ENCODE measurements at regions not wholly inside any gene's neighbourhood (a gene's known extent, or its start where the extent isn't known, plus 50 kb on each side); places are given as distances from the start of the nearest gene placed in this dataset.
"Not testable (repeated sequence)": the region's sequence is repeated elsewhere in the genome, so short reads cannot be mapped to it uniquely, and the experiment has no call there.

- no peak for DNase-seq
Measured at GRCh38 chr3:20700714-20701113, 514.7 kb upstream of the SGO1 start.

- DNase-seq = no peak
Measured at GRCh38 chr3:20698896-20699295, 512.9 kb upstream of the SGO1 start.

- DNase-seq = no peak
Measured at GRCh38 chr3:20696388-20697150, 510.6 kb upstream of the SGO1 start.

DNA sequence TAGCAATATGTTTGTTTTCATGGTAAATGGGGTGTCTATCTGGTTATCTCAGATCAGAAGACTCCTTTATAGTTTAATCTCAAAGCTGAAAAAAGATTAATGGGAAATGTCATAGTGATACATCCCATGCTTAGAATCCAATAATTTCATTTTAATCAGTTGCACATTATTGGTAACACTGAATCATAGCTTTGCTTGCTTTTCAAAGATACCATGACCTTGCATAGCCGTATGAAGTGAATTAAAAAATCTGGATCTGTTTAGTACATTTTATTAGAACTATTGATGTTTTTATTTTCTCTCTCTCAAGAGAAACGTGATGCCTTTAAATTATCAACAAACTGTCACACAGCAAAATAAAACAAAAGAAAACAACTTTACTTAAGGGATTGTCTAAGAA is 506.7 kb upstream of the SGO1 start:
- no peak for DNase-seq

DNA sequence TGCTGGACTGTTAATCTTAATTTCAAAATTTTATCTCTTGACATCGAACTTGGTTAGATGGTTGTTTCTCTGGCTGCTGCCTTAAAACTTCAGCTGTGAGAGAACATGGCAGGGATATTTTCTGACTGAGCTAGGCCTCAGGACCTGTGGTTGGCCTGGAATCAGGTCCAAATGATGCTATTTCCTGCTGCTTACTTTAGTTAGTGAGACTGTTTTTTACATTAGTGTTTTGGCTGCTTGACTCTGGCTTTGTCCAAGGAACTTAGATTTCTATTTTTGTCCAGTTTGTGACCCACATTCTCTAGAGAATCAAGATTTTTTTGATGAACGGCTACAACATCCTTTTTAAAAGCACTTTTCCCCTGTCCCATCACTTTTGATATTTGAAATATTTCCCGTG is 497.9 kb upstream of the SGO1 start:
- no peak for DNase-seq

DNA sequence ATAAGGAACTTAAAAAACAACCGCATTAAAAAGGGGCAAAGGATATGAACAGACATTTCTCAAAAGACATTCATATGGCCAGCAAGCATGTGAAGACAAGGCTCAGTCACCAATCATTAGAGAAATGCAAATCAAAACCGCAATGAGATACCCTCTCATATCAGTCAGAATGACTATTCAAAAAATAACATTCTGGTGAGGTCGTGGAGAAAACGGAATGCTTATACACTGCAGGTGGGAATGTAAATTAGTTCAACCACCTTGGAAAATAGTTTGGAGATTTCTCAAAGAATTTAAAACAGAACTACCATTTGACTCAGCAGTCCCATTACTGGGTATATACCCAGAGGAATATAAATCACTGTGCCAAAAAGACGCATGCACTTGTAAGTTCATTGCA is 496.6 kb upstream of the SGO1 start:
- DNase-seq = no peak

DNA sequence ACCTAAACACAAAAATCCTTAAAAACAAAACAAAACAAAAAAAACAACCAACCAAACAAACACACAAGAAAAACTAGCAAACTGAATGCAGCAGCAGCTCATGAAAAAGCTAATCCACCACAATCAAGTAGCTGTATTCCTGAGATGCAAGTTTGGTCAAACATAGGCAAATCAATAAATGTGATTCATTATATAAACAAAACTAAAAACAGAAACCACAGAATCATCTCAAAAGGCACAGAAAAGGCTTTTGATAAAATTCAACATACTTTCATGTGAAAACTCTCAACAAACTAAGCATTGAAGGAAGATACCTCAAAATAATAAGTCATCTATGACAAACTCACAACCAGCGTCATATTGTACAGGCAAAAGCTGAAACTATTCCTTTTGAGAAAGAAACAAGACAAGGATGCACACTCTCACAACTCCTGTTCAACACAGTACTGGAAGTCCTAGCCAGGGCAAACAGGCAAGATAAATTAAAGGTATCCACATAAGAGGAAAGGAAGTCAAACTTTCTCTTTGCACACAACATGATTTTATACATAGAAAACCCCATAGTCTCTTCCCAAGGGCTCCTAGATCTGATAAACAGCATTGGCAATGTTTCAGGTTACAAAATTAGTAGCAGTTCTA is 495.1 kb upstream of the SGO1 start:
- DNase-seq = no peak

- no peak for DNase-seq
Measured at GRCh38 chr3:20673866-20674265, 487.9 kb upstream of the SGO1 start.

DNA sequence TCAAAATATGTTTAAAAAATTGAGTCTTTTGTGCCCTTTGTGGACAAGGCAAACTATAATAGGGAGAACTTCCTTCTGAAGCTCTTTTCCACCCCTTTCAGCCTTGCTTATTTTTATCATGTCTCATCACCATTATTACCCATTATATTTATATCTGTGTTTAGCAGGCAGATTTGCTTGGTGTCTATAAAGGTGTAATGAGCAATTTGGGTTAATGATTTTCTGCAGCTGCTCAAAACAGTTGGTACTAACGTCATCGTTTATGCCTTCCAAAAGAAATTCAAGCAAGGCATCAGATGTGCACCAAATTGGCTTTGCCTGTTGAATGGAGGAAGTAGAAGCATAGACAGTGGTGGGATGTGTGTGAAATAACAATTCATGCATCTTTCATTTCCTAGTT is 483.7 kb upstream of the SGO1 start:
- peak in 1 of 2 experiments; percentile 25 for DNase-seq

- DNase-seq = no peak
Measured at GRCh38 chr3:20669184-20669583, 483.2 kb upstream of the SGO1 start.

DNA sequence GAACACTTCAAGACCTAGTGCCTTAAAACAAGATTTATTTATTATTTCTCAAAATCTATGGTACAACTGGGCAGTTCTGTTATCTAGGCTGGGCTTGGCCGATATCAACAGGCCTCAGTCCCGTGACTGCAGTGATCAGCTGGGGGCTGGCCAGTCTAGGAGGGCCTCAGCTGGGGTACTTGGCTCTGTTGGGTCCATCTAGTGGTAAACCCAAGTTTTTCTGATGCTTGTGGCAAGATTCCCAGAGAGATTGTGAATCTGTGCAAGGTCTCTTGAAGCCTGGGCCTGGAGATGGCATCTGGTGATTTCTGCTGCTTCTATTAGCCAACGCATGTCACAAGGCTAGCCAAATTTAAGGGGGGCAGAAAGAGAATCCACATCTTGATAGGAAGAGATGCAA is 482.4 kb upstream of the SGO1 start:
- peak in 1 of 2 experiments; percentile 18 for DNase-seq

DNA sequence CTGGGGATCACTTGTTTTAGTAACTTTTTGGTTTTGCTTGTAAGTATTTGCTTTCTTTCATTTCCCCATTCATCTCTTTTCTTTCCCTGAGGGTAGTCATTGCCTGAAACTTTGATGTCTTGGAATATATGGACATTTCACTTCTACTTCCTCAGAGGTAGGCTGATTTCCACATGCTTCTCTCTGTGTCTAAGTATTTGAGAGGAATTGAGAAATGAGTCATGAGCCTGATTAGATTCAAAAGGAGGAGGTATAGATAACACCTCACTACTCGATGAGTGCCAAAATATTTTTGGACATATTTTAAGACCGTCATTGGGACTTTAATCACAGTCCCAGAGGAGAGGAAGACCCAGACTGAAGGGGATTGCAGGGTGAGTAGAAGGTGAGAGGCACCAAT is 480.1 kb upstream of the SGO1 start:
- no peak for DNase-seq

- DNase-seq = no peak
Measured at GRCh38 chr3:20658491-20658890, 472.5 kb upstream of the SGO1 start.

- no peak for DNase-seq
Measured at GRCh38 chr3:20657560-20657959, 471.6 kb upstream of the SGO1 start.

DNA sequence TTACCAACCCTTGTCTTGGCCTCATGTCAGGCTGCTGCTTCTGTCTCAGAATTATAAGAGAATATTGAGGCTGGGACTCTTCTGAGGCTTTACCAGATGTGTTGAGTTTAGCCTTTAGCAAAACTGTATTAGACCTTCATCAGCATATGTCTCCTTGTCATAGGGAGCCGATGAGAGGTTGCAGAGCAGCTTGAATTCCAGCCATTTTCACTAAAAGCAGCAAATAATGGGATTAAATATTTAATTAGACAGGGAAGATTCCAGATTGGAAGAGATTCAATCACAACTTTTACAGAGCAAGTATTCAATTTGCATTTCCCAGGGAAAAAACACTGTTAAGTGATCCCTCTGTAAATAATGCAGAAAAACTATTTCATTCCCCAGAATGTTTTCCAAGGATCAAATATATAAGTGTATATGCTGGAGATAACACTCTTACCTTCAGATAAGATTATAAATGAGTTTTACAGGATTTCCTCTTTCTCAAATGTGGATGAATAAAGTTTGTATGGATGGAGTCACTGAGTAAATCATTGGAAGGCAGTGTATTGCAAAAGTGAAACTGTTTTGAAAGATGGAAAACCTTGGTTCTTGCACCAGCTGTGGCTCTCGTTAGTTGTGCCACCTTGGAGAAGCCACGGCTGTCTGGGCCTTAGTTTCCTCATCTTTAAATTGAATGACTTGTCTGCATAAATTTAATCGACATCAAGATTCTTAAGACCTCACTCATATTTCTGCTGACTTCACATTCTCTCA is 466.4 kb upstream of the SGO1 start:
- no peak for DNase-seq

DNA sequence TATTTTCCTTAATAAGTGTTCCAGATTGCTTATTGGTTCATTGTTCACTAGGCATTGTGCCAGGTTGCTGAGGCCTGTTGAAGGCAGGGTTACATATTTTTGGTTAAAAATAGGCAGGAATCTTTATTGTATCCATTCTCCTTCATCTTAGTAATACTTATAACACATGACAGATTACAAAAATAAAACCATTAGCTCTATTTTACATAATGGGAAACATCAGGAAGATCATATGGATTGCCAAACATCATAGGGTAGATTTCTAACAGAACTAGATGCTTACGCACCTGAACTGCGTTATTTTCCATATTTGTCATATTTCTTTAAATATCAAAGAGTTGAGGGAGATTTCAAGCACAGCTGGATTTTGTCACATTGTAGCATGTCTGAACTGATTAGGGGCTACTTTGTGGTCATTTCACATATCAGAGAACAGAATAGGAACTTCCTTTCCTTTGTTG is 462.9 kb upstream of the SGO1 start:
- no peak for DNase-seq

GRCh38 chr3:20648294-20648693 is 462.3 kb upstream of the SGO1 start:
- peak in 1 of 2 experiments; percentile 2 for DNase-seq

DNA sequence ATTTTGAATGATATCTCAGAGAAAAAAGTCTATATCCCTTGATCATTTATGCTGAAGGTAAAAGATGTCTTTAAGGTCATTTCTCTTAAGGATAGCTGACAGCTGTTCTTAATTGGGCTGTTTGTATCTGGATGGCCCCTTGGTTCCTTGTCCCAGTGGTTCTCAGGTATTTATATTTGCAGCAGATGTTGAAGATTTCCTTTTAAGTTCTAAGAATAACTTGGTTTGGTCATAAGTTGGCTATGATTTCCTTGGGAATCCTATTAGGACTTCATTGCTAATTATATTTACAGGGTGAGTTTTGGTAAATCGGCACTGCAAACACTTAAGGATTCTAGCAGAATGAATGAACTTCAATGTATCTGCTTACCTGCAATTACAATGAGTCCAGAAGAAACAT is 460.4 kb upstream of the SGO1 start:
- no peak for DNase-seq

DNA sequence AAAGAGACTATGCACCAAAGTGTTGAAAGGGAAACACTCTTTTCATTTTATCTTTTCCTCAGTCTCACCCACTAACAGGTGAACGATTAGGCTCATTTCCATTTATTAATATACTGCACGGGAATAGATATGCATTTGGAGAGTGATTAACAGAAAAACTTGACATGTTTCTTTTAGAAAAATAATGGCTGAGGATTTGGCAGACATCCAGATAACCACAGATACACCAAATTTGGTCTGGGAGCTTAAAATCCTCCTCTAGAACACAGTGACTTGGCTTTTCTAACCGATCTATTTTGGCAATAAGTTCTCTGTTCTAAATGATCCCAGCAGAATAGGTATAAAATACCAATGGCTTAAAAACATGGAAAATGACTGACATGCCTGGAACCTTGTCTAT is 459.3 kb upstream of the SGO1 start:
- DNase-seq = peak in 1 of 2 experiments; percentile 2

GRCh38 chr3:20637729-20638128 is 451.7 kb upstream of the SGO1 start:
- no peak for DNase-seq

DNA sequence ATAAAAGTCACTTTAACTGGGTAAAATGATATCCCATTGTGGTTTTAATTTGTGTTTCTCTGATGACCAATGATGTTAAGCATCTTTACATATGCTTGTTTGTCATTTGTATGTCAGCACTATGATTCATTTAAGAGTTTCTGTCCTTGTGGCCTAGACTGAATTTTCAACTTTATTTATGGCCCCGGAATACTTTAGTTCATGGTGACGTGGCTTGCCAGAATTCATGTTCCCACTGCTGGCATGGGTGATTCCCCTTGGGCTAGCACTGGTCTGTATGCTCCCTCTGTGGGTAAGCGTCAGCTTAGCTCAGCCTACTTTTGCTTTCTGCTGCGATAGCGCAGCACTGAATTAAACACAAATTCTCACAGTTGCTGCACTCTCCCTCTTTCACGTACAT is 436.3 kb upstream of the SGO1 start:
- DNase-seq = no peak

- DNase-seq = not testable (repeated sequence)
Measured at GRCh38 chr3:20618621-20619020, 432.6 kb upstream of the SGO1 start.

- not testable (repeated sequence) for DNase-seq
Measured at GRCh38 chr3:20618181-20618580, 432.2 kb upstream of the SGO1 start.

- DNase-seq = not testable (repeated sequence)
Measured at GRCh38 chr3:20615982-20616381, 430.0 kb upstream of the SGO1 start.
